ENCODE measurements at regions not wholly inside any gene's neighbourhood (a gene's known extent, or its start where the extent isn't known, plus 50 kb on each side); places are given as distances from the start of the nearest gene placed in this dataset.

DNA sequence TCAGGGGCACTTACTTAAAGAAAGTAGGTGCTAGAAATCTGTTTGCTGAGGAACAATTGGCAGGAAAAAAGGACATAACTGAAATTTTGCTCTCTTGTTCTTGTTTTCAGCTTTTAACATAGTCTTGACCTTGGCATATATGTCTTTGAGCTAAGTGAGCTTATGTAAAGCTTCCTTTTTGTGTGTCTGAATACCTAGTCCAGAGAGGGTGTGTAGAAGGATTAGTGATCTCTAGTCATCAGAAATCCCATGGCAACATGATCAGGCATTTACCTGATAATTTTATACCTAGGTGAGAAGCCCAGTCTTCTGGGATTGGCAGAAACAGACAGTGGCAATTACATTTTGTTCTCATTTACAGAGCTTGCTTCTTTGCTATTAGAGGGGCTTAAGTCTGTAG, 166.1 kb downstream of the SNAPC1 start:
- Histone ChIP-seq H3K36me3 (no peaks in the 10 kb centered on the region), H3K27me3 (no peaks in the 10 kb centered on the region), H3K27ac (no peak overlapping the region), H3K4me3 (no peak overlapping the region), H3K9me3 (no peaks in the 10 kb centered on the region), H3K4me1 (no peaks in the 10 kb centered on the region)
- no peak for TF ChIP-seq EP300 (IDR thresholded peaks at IDR 0.05)
- no peak for TF ChIP-seq POLR2AphosphoS5 (IDR thresholded peaks at IDR 0.05)
- TF ChIP-seq, protein P1, sequence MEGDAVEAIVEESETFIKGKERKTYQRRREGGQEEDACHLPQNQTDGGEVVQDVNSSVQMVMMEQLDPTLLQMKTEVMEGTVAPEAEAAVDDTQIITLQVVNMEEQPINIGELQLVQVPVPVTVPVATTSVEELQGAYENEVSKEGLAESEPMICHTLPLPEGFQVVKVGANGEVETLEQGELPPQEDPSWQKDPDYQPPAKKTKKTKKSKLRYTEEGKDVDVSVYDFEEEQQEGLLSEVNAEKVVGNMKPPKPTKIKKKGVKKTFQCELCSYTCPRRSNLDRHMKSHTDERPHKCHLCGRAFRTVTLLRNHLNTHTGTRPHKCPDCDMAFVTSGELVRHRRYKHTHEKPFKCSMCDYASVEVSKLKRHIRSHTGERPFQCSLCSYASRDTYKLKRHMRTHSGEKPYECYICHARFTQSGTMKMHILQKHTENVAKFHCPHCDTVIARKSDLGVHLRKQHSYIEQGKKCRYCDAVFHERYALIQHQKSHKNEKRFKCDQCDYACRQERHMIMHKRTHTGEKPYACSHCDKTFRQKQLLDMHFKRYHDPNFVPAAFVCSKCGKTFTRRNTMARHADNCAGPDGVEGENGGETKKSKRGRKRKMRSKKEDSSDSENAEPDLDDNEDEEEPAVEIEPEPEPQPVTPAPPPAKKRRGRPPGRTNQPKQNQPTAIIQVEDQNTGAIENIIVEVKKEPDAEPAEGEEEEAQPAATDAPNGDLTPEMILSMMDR (IDR thresholded peaks at IDR 0.05) = no peak
- no peak for TF ChIP-seq POLR2A (IDR thresholded peaks at IDR 0.05)
- no peak for DNase-seq
- intact Hi-C loops (cut with DNase I) = no loop called here

DNA sequence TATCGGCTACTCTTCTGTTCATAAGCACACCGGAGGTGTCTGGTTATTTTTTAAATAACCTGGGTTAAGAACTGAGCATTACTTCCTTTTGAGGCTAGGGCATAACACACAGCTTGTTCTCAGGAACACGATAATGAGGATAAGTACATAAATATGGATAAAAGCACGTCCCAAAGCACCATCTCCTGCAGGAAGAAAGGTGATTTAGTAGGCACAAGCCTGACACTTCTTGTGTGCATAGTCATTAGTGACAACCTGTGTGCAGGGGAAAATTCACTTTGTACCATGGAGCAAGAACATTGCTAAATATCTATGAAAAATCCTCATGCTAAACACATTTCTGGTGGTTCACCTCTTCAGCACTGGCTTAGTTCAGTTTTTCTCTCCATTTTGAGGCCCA, 166.5 kb downstream of the SNAPC1 start:
- H3K4me1 ChIP-seq = no peaks in the 10 kb centered on the region
- no peaks in the 10 kb centered on the region for H3K9me3 ChIP-seq
- H3K27me3 ChIP-seq = no peaks in the 10 kb centered on the region
- H3K4me3 ChIP-seq = no peak overlapping the region
- H3K36me3 ChIP-seq = no peaks in the 10 kb centered on the region
- 75 to 87% methylated on average over 4 of the region's 4 CpGs for WGBS, 2 donors
- no peak for TF ChIP-seq EP300 (IDR thresholded peaks at IDR 0.05)
- TF ChIP-seq, protein P1 (IDR thresholded peaks at IDR 0.05) = no peak
- TF ChIP-seq POLR2A (IDR thresholded peaks at IDR 0.05) = no peak
- no peak for TF ChIP-seq POLR2AphosphoS5 (IDR thresholded peaks at IDR 0.05)
- no peak for DNase-seq
- intact Hi-C loops (cut with DNase I) = no loop called here
- H3K27ac ChIP-seq = no peak overlapping the region

DNA sequence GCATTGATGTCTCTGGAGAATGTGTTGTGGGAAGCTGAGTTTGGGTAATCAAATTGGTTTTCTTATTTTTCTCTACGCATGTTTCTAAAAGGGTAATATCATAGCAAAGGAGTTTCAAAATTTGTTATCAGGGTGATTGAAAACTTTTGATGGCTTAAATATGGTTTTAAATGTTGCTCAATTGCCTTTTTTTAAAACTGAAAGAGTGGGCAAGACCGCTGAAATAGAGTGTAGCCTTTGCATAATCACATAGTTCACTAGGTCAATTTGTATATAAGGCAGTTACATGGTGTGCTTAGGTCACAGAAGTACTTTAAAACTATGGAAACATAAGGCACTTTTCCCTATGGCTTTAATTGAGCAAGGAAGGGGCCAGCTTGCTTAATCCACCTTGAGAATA, 167.4 kb downstream of the SNAPC1 start:
- no peak overlapping the region for H3K4me3 ChIP-seq
- TF ChIP-seq, protein P1 (IDR thresholded peaks at IDR 0.05) = no peak
- TF ChIP-seq POLR2AphosphoS5 (IDR thresholded peaks at IDR 0.05) = no peak
- TF ChIP-seq POLR2A (IDR thresholded peaks at IDR 0.05) = no peak
- TF ChIP-seq EP300 (IDR thresholded peaks at IDR 0.05) = no peak
- WGBS, 2 donors = 31 to 35% methylated on average over 2 of the region's 2 CpGs
- no peaks in the 10 kb centered on the region for H3K9me3 ChIP-seq
- no peaks in the 10 kb centered on the region for H3K27me3 ChIP-seq
- intact Hi-C loops (cut with DNase I) = no loop called here
- H3K27ac ChIP-seq = no peak overlapping the region
- H3K36me3 ChIP-seq = no peaks in the 10 kb centered on the region
- H3K4me1 ChIP-seq = no peaks in the 10 kb centered on the region
- DNase-seq = no peak

- H3K36me3 ChIP-seq = no peaks in the 10 kb centered on the region
- 87 to 89% methylated on average over 6 of the region's 6 CpGs for WGBS, 2 donors
- no peaks in the 10 kb centered on the region for H3K9me3 ChIP-seq
- intact Hi-C loops (cut with DNase I) = no loop called here
- TF ChIP-seq POLR2A (IDR thresholded peaks at IDR 0.05) = no peak
- no peak for TF ChIP-seq EP300 (IDR thresholded peaks at IDR 0.05)
- TF ChIP-seq, protein P1 (IDR thresholded peaks at IDR 0.05) = no peak
- no peak for TF ChIP-seq POLR2AphosphoS5 (IDR thresholded peaks at IDR 0.05)
- no peak overlapping the region for H3K27ac ChIP-seq
- no peaks in the 10 kb centered on the region for H3K4me1 ChIP-seq
- no peak for DNase-seq
- H3K4me3 ChIP-seq = no peak overlapping the region
- H3K27me3 ChIP-seq = no peaks in the 10 kb centered on the region
These were observed 168.1 kb downstream of the SNAPC1 start for GRCh38 chr14:61930101-61930857.

GRCh38 chr14:61932974-61933373, 170.8 kb downstream of the SNAPC1 start:
- Histone ChIP-seq H3K4me3 (no peak overlapping the region), H3K9me3 (no peaks in the 10 kb centered on the region), H3K27ac (no peak overlapping the region), H3K27me3 (no peaks in the 10 kb centered on the region), H3K4me1 (no peaks in the 10 kb centered on the region), H3K36me3 (no peaks in the 10 kb centered on the region)
- 55 to 62% methylated on average over 4 of the region's 4 CpGs for WGBS, 2 donors
- intact Hi-C loops (cut with DNase I) = no loop called here
- DNase-seq = no peak
- TF ChIP-seq EP300 (IDR thresholded peaks at IDR 0.05) (no peak), POLR2AphosphoS5 (IDR thresholded peaks at IDR 0.05) (no peak), POLR2A (IDR thresholded peaks at IDR 0.05) (no peak)
- TF ChIP-seq, protein P1 (IDR thresholded peaks at IDR 0.05) = no peak
